ENCODE measurements at regions not wholly inside any gene's neighbourhood (a gene's known extent, or its start where the extent isn't known, plus 50 kb on each side); places are given as distances from the start of the nearest gene placed in this dataset.

DNA sequence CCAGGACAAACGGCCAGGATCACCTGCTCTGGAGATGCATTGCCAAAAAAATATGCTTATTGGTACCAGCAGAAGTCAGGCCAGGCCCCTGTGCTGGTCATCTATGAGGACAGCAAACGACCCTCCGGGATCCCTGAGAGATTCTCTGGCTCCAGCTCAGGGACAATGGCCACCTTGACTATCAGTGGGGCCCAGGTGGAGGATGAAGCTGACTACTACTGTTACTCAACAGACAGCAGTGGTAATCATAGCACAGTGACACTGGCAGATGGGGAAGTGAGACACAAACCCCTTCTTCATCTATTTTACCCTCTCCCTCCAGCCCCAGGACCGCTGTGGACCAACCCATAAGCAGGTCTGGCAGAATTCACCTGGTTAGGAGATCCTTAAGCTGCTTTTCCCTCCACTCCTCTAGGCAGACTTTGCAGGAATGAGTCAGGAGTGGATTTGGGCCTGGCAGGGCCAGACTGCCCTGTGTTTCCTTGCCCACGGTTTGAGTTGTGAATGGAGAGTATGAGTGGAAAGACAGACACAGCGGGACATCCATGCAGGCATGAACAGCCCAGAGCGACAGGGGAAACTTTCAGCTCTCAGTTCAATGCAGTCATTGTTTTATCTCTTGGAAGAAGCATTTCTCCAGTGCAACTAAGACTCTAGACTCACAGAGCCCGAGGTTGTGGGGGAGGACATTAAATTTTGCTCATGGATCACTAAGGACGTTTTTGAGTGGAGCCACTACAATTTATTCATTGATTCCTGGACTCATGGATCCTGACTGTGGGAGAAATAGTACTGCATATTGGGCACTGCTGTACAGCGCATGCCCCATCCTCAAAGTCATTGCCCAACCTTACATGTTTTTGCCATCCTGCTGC is 75.3 kb upstream of the IGLL5 start:
- Mint-ChIP-seq H3K4me1 (peaks cover 26% of the 10 kb centered on the region), H3K27me3 (peaks cover 15% of the 10 kb centered on the region), H3K4me3 (peak overlapping the region; percentile 38), H3K9me3 (no peaks in the 10 kb centered on the region), H3K36me3 (ENCODE audit: low read depth) (no peaks in the 10 kb centered on the region), H3K27ac (peak overlapping the region; percentile 18)
- ChIA-PET POLR2A (interaction anchor here (0.9 to 4.4 kb wide), 3 partner anchors 10 to 123 kb away, joined by 4 to 17 read pairs (median 17); no protein-coding TSS in a partner anchor), CTCF (interaction anchor here (1.1 to 9.8 kb wide), 6 partner anchors 24 to 144 kb away, joined by 3 to 151 read pairs (median 28); no protein-coding TSS in a partner anchor)
- intact Hi-C loops (cut with micrococcal nuclease) = no loop called here
- ATAC-seq (ENCODE audit: low read depth) = peak; percentile 69
- DNase-seq = no peak
- TF ChIP-seq, protein P1, sequence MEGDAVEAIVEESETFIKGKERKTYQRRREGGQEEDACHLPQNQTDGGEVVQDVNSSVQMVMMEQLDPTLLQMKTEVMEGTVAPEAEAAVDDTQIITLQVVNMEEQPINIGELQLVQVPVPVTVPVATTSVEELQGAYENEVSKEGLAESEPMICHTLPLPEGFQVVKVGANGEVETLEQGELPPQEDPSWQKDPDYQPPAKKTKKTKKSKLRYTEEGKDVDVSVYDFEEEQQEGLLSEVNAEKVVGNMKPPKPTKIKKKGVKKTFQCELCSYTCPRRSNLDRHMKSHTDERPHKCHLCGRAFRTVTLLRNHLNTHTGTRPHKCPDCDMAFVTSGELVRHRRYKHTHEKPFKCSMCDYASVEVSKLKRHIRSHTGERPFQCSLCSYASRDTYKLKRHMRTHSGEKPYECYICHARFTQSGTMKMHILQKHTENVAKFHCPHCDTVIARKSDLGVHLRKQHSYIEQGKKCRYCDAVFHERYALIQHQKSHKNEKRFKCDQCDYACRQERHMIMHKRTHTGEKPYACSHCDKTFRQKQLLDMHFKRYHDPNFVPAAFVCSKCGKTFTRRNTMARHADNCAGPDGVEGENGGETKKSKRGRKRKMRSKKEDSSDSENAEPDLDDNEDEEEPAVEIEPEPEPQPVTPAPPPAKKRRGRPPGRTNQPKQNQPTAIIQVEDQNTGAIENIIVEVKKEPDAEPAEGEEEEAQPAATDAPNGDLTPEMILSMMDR (IDR thresholded peaks at IDR 0.05) = no peak

DNA sequence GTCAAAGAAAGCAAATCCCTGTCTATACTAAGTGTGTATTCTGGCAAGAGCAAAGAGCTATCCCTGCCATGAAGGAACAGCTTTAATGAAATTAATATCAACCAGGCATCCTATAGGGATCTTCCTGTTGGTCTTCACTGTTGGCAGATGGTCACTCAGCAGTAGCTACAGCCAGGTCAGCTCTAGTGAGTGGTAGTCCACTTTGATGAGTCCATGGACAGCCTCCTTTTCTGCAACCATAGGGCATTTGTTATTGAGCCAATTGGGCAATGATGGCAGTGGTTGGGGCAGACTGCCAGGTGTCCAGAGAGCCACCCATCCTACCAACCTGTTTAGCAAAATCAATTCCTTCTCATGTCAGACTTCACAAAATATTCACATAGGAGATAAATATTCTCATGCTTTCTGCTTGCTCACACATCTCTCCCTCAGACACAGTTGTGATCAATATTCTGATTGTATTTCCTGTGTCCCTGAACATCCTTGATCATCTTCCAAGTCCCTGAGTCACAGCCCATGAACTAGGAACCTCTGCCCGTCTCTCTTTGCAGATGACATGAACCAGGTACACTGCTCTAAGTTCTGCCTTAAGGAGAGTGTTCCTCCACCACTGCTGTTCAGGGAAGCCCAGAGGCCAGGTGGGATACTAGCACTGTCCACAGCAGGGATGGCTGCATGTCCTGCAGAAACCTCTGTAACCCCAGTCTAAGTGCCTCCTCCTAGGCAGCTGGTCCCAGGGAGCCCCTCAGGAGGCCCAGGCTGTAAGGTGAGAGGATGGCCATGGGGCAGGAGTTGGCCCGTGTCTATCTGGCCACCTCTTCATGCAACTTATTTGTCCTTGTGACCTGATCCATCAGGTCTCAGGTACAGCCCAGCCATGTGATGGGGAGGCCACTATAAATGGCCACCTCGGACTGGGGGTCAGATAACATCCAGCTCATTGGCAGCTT is 74.2 kb upstream of the IGLL5 start:
- Mint-ChIP-seq H3K9me3 (no peaks in the 10 kb centered on the region), H3K27ac (no peak overlapping the region), H3K36me3 (ENCODE audit: low read depth) (no peaks in the 10 kb centered on the region), H3K4me1 (peaks cover 31% of the 10 kb centered on the region), H3K27me3 (peaks cover 18% of the 10 kb centered on the region), H3K4me3 (no peak overlapping the region)
- no peak for ATAC-seq (ENCODE audit: low read depth)
- ChIA-PET POLR2A (interaction anchor here (4.4 kb wide), 1 partner anchor 71 kb away, joined by 17 read pairs; no protein-coding TSS in a partner anchor), CTCF (interaction anchor here (0.8 to 9.8 kb wide), 3 partner anchors 71 to 143 kb away, joined by 3 to 151 read pairs (median 20); no protein-coding TSS in a partner anchor)
- intact Hi-C loops (cut with micrococcal nuclease) = no loop called here
- DNase-seq = no peak
- TF ChIP-seq, protein P1 (IDR thresholded peaks at IDR 0.05) = no peak

DNA sequence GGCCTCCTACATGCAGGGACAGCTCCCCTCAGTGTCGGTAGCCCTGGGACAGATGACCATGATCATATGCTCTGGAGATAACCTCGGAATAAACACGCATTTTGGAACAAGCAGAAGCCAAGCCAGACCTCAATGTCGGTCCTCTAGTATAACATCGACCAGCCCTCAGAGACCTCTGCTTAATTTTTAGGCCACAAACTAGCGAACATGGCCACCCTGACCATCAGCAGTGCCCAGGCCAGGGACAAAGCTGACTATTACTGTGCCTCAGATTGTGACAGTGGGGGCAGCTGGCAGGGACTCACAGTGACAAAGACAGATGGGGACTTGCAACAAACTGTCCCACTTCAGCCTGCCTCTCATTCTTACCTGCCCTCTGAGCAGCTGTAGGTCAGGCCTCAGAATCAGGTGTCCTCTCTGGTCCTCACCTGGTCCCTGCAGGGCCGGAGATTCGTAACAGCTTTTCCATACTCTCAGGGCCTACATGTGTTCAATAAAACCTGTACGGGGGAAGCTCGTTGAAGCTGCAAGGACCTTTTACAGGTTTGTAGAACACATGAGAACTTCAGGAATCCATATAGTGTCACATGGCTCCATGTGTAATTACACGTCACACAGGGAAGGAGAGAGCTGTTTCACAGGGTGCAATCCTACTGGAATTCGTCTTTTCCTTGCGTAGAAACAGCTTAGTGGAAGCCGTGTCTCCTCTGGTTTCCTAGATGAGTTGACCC is 72.8 kb upstream of the IGLL5 start:
- no peaks in the 10 kb centered on the region for H3K9me3 Mint-ChIP-seq
- no peak for ATAC-seq (ENCODE audit: low read depth)
- ChIA-PET POLR2A (no interaction called here), CTCF (interaction anchor here (0.8 kb wide), 1 partner anchor 69 kb away, joined by 3 read pairs; no protein-coding TSS in a partner anchor)
- H3K27ac Mint-ChIP-seq = no peak overlapping the region
- intact Hi-C loops (cut with micrococcal nuclease) = no loop called here
- H3K4me3 Mint-ChIP-seq = no peak overlapping the region
- no peaks in the 10 kb centered on the region for H3K36me3 Mint-ChIP-seq (ENCODE audit: low read depth)
- DNase-seq = no peak
- TF ChIP-seq, protein P1 (IDR thresholded peaks at IDR 0.05) = no peak
- H3K27me3 Mint-ChIP-seq = peaks cover 18% of the 10 kb centered on the region
- H3K4me1 Mint-ChIP-seq = peaks cover 44% of the 10 kb centered on the region

DNA sequence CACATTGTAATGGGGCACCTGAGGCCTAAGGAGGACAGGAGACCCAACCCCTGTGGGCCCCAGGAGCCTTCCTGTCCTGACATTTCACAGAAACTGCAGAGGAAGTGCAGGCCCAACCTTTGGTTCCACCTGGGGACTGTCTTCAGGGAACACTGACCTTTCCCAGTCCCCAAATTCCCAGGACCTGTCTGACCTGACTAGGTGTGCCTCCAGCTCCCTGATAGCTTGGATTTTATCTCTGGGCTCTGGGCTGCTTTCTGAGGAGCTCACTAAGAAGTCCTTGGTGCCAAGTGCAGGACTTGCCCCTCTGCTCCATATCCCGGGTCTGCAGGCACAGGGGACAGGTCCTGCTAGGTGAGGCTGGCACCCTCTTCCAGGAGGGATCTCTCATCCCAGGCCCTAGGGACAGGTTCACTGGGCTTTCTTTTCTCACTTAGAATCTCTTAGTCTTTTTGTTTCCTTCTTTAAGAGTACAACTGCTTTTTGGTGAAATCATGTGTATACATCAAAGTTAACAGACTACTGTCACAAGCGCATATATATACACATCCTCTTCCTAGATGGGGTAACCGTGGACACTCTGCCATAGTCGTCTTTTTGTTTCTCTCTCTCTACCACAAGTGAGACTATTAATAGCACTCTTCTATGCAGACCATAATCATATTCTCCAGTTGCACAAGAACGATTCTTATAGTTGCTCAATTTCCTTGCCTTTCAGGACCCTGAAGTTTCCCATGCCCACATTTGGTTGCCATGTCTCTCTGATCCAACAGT is 72.0 kb upstream of the IGLL5 start:
- Mint-ChIP-seq H3K4me1 (peaks cover 48% of the 10 kb centered on the region), H3K4me3 (no peak overlapping the region)
- intact Hi-C loops (cut with micrococcal nuclease) = no loop called here

More for the DNA sequence above, 72.0 kb upstream of the IGLL5 start:
- ChIA-PET CTCF (interaction anchor here (1.1 kb wide), 2 partner anchors 32 to 140 kb away, joined by 3 read pairs; no protein-coding TSS in a partner anchor), POLR2A (no interaction called here)
- Mint-ChIP-seq H3K27ac (no peak overlapping the region), H3K36me3 (ENCODE audit: low read depth) (no peaks in the 10 kb centered on the region), H3K9me3 (no peaks in the 10 kb centered on the region), H3K27me3 (peaks cover 18% of the 10 kb centered on the region)
- DNase-seq = no peak
- TF ChIP-seq, protein P1 (IDR thresholded peaks at IDR 0.05) = no peak
- no peak for ATAC-seq (ENCODE audit: low read depth)

Measured in activated B cell treated with CpG ODN at 0.5 μM for 24 hours (primary cell).